22Rv1 (cell line): ENCODE measurements at regions not wholly inside any gene's neighbourhood (a gene's known extent, or its start where the extent isn't known, plus 50 kb on each side); places are given as distances from the start of the nearest gene placed in this dataset.

Experiments used
- H3K27ac ChIP-seq: fragments of 450-650 bp; 2 replicates; pipeline ENCODE4 v1.5.1; 2017
- CTCF ChIP-seq: fragments of 450-650 bp; IDR thresholded peaks from 2 replicates; pipeline ENCODE4 v1.5.1; 2017; ENCODE audit warnings: mild to moderate bottlenecking
- ZFX ChIP-seq: fragments of 450-650 bp; IDR thresholded peaks from 2 replicates; pipeline ENCODE4 v1.6.1; 2017; ENCODE audit warnings: antibody characterized with exemption, borderline replicate concordance

- H3K27ac ChIP-seq, result no peak overlapping the region
- TF ChIP-seq CTCF, result no peak
- no peak for TF ChIP-seq ZFX
Measured at GRCh38 chr2:52697690-52698089, 1069.9 kb upstream of the CHAC2 start.

GRCh38 chr2:52695731-52696130 is 1071.9 kb upstream of the CHAC2 start:
- no peak overlapping the region for H3K27ac ChIP-seq
- no peak for TF ChIP-seq CTCF
- no peak for TF ChIP-seq ZFX

GRCh38 chr2:52686935-52687334 is 1080.7 kb upstream of the CHAC2 start:
- H3K27ac ChIP-seq, result no peak overlapping the region
- no peak for TF ChIP-seq ZFX
- no peak for TF ChIP-seq CTCF

DNA sequence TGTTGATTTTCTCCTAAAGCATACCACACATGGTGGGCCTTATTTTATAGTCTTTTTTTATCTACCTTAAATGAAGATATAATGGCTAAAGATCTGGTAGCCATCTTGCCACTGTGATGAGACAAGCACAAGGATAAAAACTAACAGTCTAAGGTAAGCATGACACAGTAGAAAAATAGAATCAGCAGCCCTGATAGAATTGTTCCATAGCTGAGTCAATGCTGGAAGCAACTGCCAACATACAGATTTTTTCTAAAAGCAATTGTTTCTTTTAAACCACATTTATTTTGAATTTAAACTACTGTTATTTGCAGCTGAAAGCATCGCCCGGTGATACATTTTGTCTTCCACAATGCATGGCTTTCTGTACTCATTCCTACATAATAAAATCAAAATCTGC is 1091.5 kb upstream of the CHAC2 start:
- H3K27ac ChIP-seq, result no peak overlapping the region
- TF ChIP-seq ZFX, result no peak
- TF ChIP-seq CTCF, result no peak

- TF ChIP-seq ZFX (no peak), CTCF (no peak)
- no peak overlapping the region for H3K27ac ChIP-seq
Measured at GRCh38 chr2:52668724-52669123, 1098.9 kb upstream of the CHAC2 start.

GRCh38 chr2:52659546-52659945 is 1108.1 kb upstream of the CHAC2 start:
- no peak overlapping the region for H3K27ac ChIP-seq
- TF ChIP-seq CTCF (no peak), ZFX (no peak)

GRCh38 chr2:52658598-52658997 is 1109.0 kb upstream of the CHAC2 start:
- no peak for TF ChIP-seq ZFX
- no peak for TF ChIP-seq CTCF
- H3K27ac ChIP-seq, result no peak overlapping the region
